Prostate gland (tissue), 2 donors: ENCODE measurements at regions not wholly inside any gene's neighbourhood (a gene's known extent, or its start where the extent isn't known, plus 50 kb on each side); places are given as distances from the start of the nearest gene placed in this dataset.

Experiments
- DNase-seq: peaks from one replicate; pipeline ENCODE4 v3.0.0-alpha.2; 2019; ENCODE audit warnings: low spot score
- H3K27ac ChIP-seq, 2 donors: fragments of 200-600 bp; sonication (generic); 2 replicates each; pipeline ENCODE4 v1.5.1; 2017 to 2019
- H3K27me3 ChIP-seq: fragments of 200-600 bp; sonication (generic); replicated peaks from 2 replicates; pipeline ENCODE4 v1.5.1; 2019; ENCODE audit not compliant: insufficient read depth
- H3K36me3 ChIP-seq, 2 donors: fragments of 200-600 bp; sonication (generic); 1 replicate in 1 of 2; 2 replicates in 1 of 2; pipeline versions ENCODE4 v1.5.1 to v1.8.1; 2017 to 2019
- H3K4me1 ChIP-seq: fragments of 200-600 bp; sonication (generic); replicated peaks from 2 replicates; pipeline ENCODE4 v1.5.1; 2019
- H3K4me3 ChIP-seq, 2 donors: fragments of 200-600 bp; sonication (generic); 2 replicates each; pipeline ENCODE4 v1.5.1; 2017 to 2019
- H3K9me3 ChIP-seq: fragments of 200-600 bp; sonication (generic); 2 replicates; pipeline ENCODE4 v1.5.1; 2017
- POLR2A ChIP-seq: fragments of 450-650 bp; IDR thresholded peaks from one replicate; pipeline ENCODE4 v1.6.1; 2016; ENCODE audit warnings: antibody characterized with exemption, mild to moderate bottlenecking
- POLR2AphosphoS5 ChIP-seq: sonication (generic); formaldehyde crosslinking; IDR thresholded peaks from one replicate; pipeline ENCODE4 v1.6.1; 2017; ENCODE audit warnings: antibody characterized with exemption
- WGBS: methylation state at CpG from one replicate; pipeline ENCODE4 v1.1.5; 2018; 5-methylcytosine and 5-hydroxymethylcytosine counted together
- intact Hi-C: fragments of 100-400 bp; cut with DNase I; formaldehyde crosslinking; loops from one replicate; pipeline ENCODE4 v1.14.2; 2022
- TF ChIP-seq, protein P1 (sequence below), 4 experiments: fragments of 200-600 bp in 2 of 4; fragments of 450-650 bp in 2 of 4; sonication (generic) in 2 of 4; IDR thresholded peaks; 1 replicate in 3 of 4; 2 replicates in 1 of 4; pipeline ENCODE4 v1.5.1; 2016 to 2019; ENCODE audit warnings: antibody characterized with exemption in 4 of 4, mild to moderate bottlenecking in 2 of 4, moderate library complexity in 2 of 4

DNA sequence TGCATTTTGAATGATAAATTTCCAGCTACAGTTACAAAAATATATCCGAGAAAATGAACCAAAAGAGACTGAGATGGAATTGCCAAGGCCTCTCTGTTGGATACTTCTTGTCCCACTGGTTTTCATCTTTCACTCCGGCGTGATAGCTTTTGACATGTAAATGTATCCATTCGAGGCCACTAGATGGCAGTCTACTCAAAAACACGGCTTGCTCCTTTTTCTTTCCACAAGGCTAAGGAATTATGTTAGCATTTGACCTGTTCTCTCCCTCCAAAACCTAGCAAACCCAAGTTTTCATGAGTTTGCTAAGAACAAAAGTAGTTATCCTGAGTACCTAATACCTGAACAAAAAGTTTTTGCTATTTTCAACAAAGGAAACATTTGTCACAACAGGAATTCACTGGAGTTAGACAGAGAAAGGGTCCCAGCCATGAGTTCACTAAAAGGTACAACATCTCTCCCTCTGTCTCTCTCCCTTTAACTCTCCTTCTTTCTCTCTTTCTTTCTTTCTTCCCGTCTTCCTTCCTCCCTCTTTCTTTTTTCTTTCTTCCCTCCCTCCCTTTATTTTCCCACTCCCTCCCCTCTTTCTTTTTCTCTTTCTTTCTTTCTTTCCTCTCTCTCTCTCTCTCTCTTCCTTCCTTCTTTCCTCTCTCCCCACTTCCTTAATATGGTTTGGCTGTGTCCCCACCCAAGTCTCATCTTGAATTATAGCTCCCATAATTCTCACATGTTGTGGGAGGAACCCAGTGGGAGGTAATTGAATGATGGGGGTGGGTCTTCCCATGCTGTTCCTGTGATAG is 207.9 kb upstream of the MYO3A start:
- no peak for TF ChIP-seq POLR2AphosphoS5
- TF ChIP-seq, protein P1, sequence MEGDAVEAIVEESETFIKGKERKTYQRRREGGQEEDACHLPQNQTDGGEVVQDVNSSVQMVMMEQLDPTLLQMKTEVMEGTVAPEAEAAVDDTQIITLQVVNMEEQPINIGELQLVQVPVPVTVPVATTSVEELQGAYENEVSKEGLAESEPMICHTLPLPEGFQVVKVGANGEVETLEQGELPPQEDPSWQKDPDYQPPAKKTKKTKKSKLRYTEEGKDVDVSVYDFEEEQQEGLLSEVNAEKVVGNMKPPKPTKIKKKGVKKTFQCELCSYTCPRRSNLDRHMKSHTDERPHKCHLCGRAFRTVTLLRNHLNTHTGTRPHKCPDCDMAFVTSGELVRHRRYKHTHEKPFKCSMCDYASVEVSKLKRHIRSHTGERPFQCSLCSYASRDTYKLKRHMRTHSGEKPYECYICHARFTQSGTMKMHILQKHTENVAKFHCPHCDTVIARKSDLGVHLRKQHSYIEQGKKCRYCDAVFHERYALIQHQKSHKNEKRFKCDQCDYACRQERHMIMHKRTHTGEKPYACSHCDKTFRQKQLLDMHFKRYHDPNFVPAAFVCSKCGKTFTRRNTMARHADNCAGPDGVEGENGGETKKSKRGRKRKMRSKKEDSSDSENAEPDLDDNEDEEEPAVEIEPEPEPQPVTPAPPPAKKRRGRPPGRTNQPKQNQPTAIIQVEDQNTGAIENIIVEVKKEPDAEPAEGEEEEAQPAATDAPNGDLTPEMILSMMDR (IDR thresholded peaks at IDR 0.05), result peak in 3 of 4 experiments; percentile 24 to 42 (median 39)
- TF ChIP-seq POLR2A, result no peak
- H3K36me3 ChIP-seq, result no peaks in the 10 kb centered on the region
- H3K4me1 ChIP-seq, result no peaks in the 10 kb centered on the region
- no peak for DNase-seq
- intact Hi-C loops, result no loop called here
- H3K27me3 ChIP-seq, result no peaks in the 10 kb centered on the region
- H3K4me3 ChIP-seq, result no peak overlapping the region
- H3K9me3 ChIP-seq, result no peaks in the 10 kb centered on the region
- 15% methylated on average over 6 of the region's 6 CpGs for WGBS
- no peak overlapping the region for H3K27ac ChIP-seq

DNA sequence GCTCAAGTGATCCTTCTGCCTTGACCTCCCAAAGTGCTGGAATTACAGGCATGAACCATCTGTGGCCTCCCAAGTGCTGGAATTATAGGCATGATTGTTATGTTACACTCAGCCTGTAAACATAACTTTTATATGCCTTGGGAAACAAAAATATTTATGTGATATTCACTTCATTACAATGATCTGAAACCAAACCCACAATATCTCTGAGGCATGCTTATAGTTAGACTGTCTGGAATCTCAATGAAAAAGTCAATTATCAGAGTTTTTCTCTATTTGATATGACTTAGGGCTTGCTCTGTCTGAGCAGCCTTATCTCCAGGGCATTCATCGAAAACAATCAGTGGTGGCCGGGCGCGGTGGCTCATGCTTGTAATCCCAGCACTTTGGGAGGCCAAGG is 195.3 kb upstream of the MYO3A start:
- Histone ChIP-seq H3K9me3 (no peaks in the 10 kb centered on the region), H3K27ac (no peak overlapping the region), H3K4me1 (no peaks in the 10 kb centered on the region), H3K4me3 (no peak overlapping the region), H3K27me3 (no peaks in the 10 kb centered on the region), H3K36me3 (no peaks in the 10 kb centered on the region)
- DNase-seq, result no peak
- intact Hi-C loops, result no loop called here
- 96% methylated on average over 4 of the region's 4 CpGs for WGBS
- TF ChIP-seq, protein P1 (IDR thresholded peaks at IDR 0.05), result no peak
- TF ChIP-seq POLR2A (no peak), POLR2AphosphoS5 (no peak)

DNA sequence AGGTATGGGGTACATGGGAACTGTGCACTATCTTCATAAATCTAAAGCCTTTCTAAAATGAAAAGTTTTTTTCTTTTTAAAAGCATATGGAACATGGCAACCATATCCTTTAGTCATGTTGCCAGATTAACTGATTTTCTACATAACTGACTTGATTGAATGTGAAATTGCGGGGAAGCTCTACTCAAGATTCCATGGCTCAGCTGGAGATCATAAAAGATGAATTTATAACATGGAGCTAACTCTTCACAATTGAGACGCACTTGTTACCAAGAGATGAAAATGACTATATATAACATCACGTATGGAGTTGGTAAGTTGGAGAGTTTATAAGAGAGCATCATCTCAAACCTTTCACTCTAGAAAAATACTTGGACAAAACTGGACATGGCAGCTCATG is 190.2 kb upstream of the MYO3A start:
- TF ChIP-seq POLR2AphosphoS5 (no peak), POLR2A (no peak)
- TF ChIP-seq, protein P1 (IDR thresholded peaks at IDR 0.05), result no peak
- 89% methylated on average over 3 of the region's 3 CpGs for WGBS
- no peak for DNase-seq
- intact Hi-C loops, result no loop called here
- H3K4me3 ChIP-seq, result no peak overlapping the region
- no peaks in the 10 kb centered on the region for H3K36me3 ChIP-seq
- no peaks in the 10 kb centered on the region for H3K9me3 ChIP-seq
- no peaks in the 10 kb centered on the region for H3K4me1 ChIP-seq
- no peaks in the 10 kb centered on the region for H3K27me3 ChIP-seq
- no peak overlapping the region for H3K27ac ChIP-seq

DNA sequence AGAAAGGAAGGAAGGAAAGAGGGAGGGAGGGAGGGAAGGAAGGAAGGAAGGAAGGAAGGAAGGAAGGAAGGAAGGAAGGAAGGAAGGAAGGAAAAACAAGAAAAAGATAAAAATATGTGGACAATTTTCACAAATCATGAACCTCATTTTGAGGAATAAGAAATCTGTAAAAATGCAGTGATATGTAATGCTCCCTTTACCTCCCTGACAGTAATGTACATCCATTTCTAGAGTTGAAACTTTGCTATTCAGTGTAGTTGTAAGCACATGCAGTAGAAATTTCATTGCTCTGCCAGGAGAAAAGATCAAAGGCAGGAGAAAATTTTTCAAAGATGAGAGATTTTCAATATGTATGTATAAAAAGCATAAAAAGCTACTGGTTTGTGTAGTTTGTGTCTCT is 189.5 kb upstream of the MYO3A start:
- Histone ChIP-seq H3K4me1 (no peaks in the 10 kb centered on the region), H3K36me3 (no peaks in the 10 kb centered on the region), H3K9me3 (no peaks in the 10 kb centered on the region), H3K4me3 (no peak overlapping the region), H3K27ac (no peak overlapping the region), H3K27me3 (no peaks in the 10 kb centered on the region)
- intact Hi-C loops, result no loop called here
- TF ChIP-seq POLR2AphosphoS5, result no peak
- TF ChIP-seq POLR2A, result no peak
- TF ChIP-seq, protein P1 (IDR thresholded peaks at IDR 0.05), result no peak
- DNase-seq, result no peak

DNA sequence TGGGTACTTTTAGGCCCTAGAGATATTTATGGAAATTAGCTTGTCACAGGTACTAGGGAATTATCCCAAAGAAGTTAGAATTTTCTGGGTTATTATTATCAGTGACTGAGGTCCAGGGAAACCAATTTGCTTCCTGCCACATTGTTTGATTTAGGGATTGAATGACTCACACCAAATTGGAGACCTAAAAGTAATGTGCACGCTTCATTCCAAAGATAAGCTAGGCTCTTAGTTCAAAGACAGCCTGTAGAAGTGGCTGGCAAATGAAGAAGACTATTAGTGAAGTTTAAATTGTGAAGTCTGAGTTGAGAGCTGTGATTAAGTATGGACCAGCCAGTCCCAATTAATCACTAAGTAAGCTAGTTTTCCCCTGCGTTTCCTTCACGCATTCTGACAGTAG is 188.1 kb upstream of the MYO3A start:
- TF ChIP-seq, protein P1 (IDR thresholded peaks at IDR 0.05), result no peak
- TF ChIP-seq POLR2AphosphoS5 (no peak), POLR2A (no peak)
- DNase-seq, result no peak
- H3K9me3 ChIP-seq, result no peaks in the 10 kb centered on the region
- no peaks in the 10 kb centered on the region for H3K27me3 ChIP-seq
- no peak overlapping the region for H3K4me3 ChIP-seq
- 69% methylated on average over 3 of the region's 3 CpGs for WGBS
- H3K4me1 ChIP-seq, result no peaks in the 10 kb centered on the region
- H3K27ac ChIP-seq, result no peak overlapping the region
- H3K36me3 ChIP-seq, result no peaks in the 10 kb centered on the region
- intact Hi-C loops, result no loop called here
